Body of pancreas (tissue), 4 donors: ENCODE measurements at regions not wholly inside any gene's neighbourhood (a gene's known extent, or its start where the extent isn't known, plus 50 kb on each side); places are given as distances from the start of the nearest gene placed in this dataset.

ENCODE experiments used
- CTCF ChIP-seq, 7 experiments: fragments of 450-650 bp in 4 of 7; fragments of 200-600 bp in 3 of 7; sonication (generic) in 3 of 7; IDR thresholded peaks; one replicate each; pipeline ENCODE4 v1.5.1; 2016 to 2019; ENCODE audit warnings: antibody characterized with exemption in 7 of 7
- POLR2A ChIP-seq, 3 donors: fragments of 450-650 bp; IDR thresholded peaks; one replicate each; pipeline ENCODE4 v1.6.1; 2016; ENCODE audit warnings: antibody characterized with exemption in 3 of 3, mild to moderate bottlenecking in 2 of 3

GRCh38 chr18:78522507-78522906 is 457.1 kb upstream of the SALL3 start:
- TF ChIP-seq CTCF (IDR thresholded peaks at IDR 0.05) (no peak), POLR2A (IDR thresholded peaks at IDR 0.05) (no peak)
